Fibroblast of lung (primary cell): ENCODE measurements at regions not wholly inside any gene's neighbourhood (a gene's known extent, or its start where the extent isn't known, plus 50 kb on each side); places are given as distances from the start of the nearest gene placed in this dataset.

Experiments
- EZH2 ChIP-seq: IDR thresholded peaks from 2 replicates; pipeline ENCODE4 v1.5.1; 2012; ENCODE audit warnings: low read length, control low read depth, mild to moderate bottlenecking; ENCODE audit errors: missing control alignments
- TF ChIP-seq, protein P1 (sequence below), 2 donors: IDR thresholded peaks in 1 of 2; conservative IDR thresholded peaks in 1 of 2; 1 replicate in 1 of 2; 2 replicates in 1 of 2; pipeline ENCODE4 v1.5.1; 2011 to 2012; ENCODE audit warnings: low read length in 2 of 2, control low read depth in 1 of 2, inconsistent platforms in 1 of 2, low read depth in 1 of 2, mild to moderate bottlenecking in 1 of 2

DNA sequence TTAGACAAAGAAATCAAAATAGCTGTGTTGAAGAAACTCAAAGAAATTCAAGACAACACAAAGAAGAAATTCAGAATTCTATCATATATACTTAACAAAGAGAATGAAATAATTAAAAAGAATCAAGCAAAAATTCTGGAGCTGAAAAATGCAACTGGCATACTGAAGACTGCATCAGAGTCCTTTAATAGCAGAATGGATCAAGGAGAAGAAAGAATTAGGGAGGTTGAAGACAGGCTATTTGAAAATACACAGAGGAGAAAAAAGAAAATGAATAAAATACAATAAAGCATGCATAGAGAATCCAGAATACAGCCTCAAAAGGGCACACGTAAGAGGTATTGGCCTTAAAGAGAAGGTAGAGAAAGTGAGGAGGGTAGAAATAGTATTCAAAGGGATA lies 179.5 kb upstream of the SPIN4 start:
- TF ChIP-seq, protein P1, sequence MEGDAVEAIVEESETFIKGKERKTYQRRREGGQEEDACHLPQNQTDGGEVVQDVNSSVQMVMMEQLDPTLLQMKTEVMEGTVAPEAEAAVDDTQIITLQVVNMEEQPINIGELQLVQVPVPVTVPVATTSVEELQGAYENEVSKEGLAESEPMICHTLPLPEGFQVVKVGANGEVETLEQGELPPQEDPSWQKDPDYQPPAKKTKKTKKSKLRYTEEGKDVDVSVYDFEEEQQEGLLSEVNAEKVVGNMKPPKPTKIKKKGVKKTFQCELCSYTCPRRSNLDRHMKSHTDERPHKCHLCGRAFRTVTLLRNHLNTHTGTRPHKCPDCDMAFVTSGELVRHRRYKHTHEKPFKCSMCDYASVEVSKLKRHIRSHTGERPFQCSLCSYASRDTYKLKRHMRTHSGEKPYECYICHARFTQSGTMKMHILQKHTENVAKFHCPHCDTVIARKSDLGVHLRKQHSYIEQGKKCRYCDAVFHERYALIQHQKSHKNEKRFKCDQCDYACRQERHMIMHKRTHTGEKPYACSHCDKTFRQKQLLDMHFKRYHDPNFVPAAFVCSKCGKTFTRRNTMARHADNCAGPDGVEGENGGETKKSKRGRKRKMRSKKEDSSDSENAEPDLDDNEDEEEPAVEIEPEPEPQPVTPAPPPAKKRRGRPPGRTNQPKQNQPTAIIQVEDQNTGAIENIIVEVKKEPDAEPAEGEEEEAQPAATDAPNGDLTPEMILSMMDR (conservative IDR thresholded peaks at IDR 0.05 in 1 of 2, IDR thresholded peaks at IDR 0.05 in 1 of 2; ENCODE audit: low read depth in 1 of 2, low read length in 2 of 2) = no peak
- TF ChIP-seq EZH2 = no peak
